HG03025 (cell line): ENCODE measurements at regions not wholly inside any gene's neighbourhood (a gene's known extent, or its start where the extent isn't known, plus 50 kb on each side); places are given as distances from the start of the nearest gene placed in this dataset.
"Not testable (repeated sequence)": the region's sequence is repeated elsewhere in the genome, so short reads cannot be mapped to it uniquely, and the experiment has no call there.

Source experiments
- ATAC-seq: cut with Tn5 transposase; IDR thresholded peaks from one replicate; pipeline ENCODE4 v1.9.1; 2021; ENCODE audit warnings: mild to moderate bottlenecking, moderate library complexity; ENCODE audit not compliant: unreplicated experiment, low FRiP score

DNA sequence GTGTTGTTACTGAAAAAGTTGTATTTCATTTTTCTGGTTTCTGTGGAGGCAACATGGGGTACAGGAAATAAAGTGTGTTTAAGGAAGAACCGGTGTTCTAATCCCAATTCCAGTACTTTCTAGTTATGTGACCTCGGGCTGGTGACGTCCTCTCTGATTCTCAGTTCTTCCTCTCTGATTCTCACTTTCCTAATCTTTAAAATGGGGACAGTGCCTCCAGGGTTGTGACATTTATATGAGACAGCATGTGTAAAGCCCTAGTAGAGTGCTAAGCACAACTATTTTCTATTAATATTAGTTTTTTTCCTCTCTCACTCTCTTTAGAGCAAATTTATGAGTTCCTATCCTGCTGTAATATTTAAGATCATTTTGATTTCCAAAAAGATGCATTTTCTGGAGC lies 50.9 kb upstream of the PTPDC1 start:
- no peak for ATAC-seq

DNA sequence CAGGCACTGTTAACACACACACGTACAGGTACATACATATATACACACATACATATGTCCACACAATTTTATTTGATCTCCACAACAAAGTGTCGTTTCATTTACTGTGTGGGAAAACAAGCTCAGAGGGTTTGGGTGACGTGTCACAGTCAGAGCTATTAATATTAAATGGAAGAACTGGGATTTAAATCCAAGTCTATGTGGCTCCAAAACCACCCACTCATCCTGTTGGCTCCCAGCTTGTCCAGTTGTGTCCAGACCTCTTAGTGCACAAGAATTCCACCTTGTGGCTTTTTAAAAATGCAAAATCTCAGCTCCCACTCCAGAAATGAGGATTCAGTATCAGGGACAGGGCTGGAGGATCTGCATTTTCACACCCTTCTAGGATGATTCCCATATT lies 52.3 kb upstream of the PTPDC1 start:
- ATAC-seq, result no peak

DNA sequence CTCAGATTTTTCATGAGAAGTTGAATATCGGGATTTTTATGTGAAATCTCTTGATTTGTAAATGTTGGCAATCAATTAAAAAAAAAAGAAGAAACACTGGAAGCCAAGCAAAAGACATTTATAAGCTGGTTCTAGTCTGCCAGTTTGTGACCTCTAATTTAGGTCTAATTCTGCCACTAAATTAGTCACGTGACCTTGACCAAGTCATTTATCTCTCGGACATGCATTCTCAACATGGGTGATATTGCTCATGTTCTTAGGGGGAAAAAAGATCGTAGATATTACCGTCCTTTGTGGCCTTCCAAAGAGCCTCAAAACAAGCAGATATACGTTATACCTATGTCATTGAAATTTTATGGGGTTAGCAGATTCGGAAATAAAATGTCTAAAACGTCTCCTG lies 52.9 kb upstream of the PTPDC1 start:
- no peak for ATAC-seq

DNA sequence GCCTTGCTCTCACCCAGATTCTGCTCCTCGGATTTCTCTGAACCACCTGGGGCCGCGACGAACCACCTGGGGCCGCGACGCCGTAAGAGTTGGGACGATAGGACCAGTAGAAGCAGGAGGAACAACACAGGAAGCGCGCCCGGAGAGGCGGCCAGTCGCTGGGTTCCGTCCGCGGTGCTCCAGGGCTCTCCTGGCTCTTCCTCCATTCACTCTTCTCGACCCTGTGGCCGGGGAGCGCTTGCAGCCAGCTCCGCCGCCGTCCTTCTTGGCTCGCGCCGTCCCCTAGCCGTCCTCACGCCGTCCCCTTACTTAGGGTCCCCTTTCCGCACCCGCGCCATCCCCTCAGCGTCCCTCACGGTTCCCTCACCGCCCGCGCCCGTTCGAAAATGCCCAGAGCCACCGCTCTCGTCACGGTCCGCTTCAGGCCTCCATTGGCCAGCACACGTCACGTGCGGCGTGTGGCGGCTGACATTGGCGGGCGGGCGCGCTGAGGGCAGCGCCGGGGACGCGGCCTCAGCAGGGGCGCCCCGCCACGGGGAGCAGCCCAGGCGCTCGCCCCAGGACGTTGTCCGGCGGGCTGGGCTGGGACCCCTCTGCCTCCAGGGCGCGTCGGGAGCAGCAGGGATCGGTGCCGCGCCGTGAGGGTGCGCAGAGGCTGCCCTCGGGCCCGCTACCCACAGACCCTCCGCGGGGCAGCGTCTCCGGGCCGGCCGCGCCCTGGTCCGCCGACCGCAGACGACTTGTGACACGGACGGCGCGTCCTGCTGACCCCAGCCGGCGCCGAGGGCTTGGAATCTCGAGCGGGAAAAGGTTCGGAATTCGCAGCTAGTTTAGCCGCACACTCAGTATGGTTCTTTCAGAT lies 53.7 kb upstream of the PTPDC1 start:
- ATAC-seq, result peak; percentile 96

DNA sequence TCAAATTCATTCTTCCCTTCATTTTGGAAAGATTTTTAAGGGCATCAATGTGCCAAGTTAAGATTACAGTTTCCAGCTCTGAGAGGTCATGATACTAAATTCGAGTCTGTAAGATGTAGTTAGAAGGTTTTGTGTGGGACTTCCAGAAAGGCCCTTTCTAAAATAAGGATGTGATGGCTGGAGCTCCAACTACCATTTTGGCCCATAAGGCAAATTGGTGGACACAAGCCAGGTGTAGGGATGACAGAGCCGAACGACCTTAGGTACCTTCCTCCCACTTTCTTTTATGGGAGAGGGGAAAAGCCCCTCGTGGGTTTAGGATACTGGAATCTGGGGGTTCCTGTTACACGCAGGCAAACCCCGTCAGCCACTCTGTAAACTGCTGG lies 54.3 kb upstream of the PTPDC1 start:
- ATAC-seq, result peak; percentile 13

DNA sequence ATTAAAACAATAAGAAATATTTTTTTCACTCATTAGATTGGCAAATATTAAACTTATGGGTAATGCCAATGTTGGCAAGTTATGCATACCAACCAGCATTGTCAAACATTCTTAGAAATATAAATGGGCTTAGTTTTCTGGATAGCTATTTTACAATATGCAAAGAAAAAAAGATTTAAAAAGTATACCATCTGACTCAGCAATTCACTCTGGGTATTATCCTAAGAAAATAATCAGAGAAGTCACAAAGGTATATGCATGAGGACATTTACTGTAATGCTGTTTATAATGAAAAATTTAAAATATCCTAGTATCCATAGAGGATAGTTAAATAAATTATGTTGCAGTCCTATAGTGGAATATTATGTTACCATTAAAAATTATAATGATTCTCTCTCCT lies 57.4 kb upstream of the PTPDC1 start:
- no peak for ATAC-seq

DNA sequence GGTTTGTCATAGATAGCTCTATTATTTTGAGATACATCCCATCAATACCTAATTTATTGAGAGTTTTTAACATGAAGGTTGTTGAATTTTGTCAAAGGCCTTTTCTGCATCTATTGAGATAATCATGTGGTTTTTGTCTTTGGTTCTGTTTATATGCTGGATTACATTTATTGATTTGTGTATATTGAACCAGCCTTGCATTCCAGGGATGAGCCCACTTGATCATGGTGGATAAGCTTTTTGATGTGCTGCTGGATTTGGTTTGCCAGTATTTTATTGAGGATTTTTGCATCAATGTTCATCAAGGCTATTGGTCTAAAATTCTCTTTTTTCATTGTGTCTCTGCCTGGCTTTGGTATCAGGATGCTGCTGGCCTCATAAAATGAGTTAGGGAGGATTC lies 61.8 kb upstream of the PTPDC1 start:
- ATAC-seq, result not testable (repeated sequence)

DNA sequence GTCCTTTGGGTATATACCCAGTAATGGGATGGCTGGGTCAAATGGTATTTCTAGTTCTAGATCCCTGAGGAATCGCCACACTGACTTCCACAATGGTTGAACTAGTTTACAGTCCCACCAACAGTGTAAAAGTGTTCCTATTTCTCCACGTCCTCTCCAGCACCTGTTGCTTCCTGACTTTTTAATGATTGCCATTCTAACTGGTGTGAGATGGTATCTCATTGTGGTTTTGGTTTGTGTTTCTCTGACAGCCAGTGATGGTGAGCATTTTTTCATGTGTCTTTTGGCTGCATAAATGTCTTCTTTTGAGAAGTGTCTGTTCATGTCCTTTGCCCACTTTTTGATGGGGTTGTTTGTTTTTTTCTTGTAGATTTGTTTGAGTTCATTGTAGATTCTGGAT lies 63.4 kb upstream of the PTPDC1 start:
- not testable (repeated sequence) for ATAC-seq

DNA sequence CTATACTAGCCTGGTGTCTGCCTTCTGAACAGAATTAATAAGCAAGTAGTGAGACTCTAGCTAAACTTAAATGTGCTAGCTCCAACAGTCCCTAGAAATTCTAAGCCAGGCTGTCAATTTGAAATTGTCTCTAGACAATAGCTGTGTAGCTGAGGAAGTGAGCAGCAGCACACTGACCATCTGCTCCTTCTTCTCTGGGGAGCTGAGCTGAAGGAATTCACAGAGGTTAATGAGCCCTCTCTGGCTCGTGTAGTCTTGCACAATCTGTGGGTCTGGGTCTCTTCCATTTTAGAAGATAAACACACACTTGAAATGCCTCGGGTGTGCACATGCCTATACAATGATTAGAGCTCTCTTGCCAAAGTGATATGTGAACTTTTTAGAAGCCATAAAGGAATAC lies 63.5 kb upstream of the BARX1 start:
- ATAC-seq, result no peak

DNA sequence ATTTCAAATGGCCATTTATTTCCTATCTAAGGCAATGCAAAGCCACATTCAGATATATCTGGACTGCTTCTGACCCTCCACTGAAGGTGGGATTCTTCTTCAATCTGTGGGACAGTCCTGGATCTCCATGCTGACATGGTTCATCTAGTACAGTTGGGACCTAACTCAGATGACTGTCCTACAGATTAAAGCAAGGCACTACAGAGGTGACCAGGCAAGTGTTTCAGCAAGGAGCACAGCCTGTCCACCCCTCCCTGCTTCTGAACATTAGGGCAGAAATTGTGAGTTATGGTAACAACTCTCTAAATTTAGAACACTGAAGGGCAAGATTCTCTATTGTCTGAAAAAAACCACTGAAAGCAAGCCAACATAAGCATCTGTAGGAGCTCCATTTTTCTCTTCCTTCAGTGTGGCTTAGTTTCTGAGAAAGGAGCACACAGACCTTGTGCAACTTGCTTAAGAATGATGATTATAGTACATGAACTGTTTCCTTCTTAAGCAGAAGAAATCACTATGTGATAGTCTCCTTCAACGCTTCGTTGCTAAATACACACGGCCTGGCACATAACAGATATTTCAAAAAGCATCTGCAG lies 62.9 kb upstream of the BARX1 start:
- no peak for ATAC-seq

DNA sequence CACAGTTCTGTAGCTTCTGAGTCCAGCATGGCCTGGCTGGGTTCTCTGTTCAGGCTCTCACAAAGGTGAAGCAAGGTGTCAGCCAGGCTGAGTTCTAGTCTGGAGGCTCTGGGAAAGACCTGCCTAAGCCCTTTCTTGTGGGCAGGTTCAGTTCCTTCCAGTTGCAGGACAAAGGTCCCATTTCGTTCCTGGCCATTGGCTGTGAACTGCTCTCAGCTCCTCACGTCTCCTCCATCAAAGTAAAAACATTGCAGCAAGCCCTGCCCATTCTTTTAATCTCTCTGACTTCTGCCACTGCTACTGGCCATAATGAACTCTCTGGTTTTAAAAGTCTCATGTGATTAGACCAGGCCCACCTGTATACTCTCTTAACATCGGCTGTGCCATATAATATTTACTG lies 61.6 kb upstream of the BARX1 start:
- no peak for ATAC-seq

DNA sequence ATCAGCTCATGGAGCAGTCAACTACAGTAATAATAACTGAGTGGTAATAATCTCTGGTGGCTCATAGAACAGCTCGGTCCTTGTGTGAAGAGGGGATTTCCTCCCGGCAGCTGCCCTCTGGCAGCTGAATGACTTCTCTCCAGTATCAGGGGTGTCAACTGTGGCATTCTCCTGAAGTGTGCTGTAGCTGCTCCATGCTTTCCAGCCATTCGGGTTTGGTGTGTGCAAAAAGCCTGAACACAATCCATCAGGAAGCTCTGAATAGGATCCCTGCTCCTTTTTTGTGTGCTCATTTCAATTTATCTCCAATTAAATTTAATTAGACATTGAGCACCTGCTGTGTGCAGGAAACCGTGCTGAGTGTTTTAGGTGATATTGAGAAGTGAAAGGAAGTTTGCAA lies 59.8 kb upstream of the BARX1 start:
- ATAC-seq, result no peak

DNA sequence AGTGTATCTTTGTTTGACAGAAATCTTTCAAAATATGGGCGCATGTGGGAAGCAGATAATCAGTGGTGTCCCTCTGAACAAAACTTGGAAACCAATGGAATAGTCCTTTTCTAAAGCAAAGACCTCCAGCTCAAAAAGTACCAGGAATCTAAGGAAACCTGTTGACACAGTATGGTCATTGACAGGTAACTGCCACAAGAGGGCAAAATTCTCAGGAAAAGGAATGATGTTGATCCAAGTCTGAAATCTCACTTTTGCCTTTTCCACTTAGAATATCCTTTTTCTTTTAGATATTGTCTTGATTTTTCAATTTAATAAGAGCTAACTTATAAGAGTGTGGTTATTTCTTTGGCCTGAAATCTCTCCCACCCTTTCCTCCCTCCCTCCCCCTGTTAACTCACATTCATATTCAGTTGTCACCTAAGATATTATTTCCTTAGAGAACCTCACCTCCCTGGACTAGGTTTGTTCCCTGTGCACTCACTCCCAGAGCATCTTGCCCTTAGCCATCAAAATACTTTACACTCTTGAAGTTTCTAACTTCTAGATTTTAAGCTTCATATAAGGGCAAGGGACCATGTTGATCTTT lies 59.0 kb upstream of the BARX1 start:
- no peak for ATAC-seq

DNA sequence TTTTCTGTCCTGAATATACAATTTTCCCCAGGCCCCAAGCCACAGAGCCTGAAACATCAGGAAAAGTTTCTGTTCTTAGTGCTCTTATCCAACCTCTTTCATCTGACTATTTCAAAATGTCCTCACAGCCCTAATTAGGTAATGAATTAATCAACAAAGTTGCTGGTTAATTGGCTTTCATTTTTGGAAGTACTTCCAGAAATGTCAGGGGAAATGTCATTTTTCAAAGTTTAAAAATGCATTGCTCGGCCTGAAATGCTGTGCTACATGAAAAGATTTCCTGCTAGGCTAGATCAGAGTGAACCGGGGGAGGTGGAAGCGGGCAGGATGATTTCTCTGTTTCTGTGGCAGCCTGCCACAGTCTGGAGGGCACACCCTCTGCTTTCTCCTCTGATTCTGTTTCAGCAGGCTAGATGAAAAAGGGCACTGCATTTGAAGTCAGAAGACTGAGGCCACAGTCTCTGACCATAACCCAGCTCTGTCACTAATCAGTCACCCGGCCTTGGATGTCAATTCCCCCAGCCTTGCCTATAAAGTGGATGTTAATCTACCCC lies 55.9 kb upstream of the BARX1 start:
- ATAC-seq, result no peak

DNA sequence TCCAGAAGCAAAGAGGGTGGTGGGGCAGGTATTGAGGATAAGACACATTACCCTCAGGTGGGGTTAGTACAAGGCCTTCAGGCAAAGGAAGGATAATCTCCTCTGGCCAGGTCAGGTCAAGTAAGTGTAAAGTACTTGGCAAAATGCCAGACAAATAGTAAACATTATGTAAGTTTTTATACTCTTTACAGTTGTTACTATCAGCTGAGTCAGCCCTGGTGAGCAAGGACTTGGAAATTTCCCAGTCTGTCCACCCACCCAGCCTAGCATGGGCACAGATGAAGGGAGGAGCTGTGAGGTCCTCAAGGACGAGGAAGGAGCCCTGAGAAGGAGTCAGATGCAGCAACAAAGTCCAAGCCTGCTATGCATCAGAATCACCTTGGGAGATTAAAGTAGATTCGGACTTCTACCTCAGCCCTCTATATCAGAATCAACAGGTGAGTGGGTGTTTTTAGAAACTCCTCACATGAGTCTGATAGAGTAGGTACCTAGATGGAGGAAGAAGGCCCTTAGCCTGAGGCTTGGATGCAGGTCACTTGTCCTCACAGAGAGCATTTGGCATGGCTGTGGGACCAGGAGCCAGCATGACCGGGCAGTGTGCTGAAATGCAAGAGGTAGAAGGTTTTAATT lies 50.2 kb upstream of the BARX1 start:
- no peak for ATAC-seq
